C4-2B (cell line): ENCODE measurements at regions not wholly inside any gene's neighbourhood (a gene's known extent, or its start where the extent isn't known, plus 50 kb on each side); places are given as distances from the start of the nearest gene placed in this dataset.
"Not testable (repeated sequence)": the region's sequence is repeated elsewhere in the genome, so short reads cannot be mapped to it uniquely, and the experiment has no call there.

Experiments
- ZFX ChIP-seq: fragments of 450-650 bp; IDR thresholded peaks from 2 replicates; pipeline ENCODE4 v1.6.1; 2017
- TF ChIP-seq, protein P1 (sequence below): fragments of 450-650 bp; conservative IDR thresholded peaks from 2 replicates; pipeline ENCODE4 v1.5.1; 2017; ENCODE audit warnings: mild to moderate bottlenecking

DNA sequence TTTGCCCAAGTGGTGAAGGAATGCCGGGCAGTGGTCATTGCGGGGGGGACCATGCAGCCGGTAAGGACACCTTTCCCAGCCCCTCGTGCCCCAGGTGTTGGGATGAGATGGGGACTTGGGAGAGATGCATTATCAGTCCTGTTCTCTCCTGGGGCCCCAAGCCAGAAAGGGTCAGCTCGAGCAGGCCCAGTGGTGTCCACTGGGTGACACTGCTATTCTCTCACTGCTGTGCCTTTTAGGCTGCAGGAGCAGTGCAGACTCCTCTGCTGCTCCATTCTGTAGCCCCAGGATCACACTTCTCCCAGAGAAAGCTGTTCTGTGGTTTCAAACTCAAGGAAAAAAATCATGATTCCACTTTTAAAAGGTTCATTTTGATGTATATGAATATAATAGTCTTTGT lies 99.1 kb upstream of the PZP start:
- TF ChIP-seq, protein P1, sequence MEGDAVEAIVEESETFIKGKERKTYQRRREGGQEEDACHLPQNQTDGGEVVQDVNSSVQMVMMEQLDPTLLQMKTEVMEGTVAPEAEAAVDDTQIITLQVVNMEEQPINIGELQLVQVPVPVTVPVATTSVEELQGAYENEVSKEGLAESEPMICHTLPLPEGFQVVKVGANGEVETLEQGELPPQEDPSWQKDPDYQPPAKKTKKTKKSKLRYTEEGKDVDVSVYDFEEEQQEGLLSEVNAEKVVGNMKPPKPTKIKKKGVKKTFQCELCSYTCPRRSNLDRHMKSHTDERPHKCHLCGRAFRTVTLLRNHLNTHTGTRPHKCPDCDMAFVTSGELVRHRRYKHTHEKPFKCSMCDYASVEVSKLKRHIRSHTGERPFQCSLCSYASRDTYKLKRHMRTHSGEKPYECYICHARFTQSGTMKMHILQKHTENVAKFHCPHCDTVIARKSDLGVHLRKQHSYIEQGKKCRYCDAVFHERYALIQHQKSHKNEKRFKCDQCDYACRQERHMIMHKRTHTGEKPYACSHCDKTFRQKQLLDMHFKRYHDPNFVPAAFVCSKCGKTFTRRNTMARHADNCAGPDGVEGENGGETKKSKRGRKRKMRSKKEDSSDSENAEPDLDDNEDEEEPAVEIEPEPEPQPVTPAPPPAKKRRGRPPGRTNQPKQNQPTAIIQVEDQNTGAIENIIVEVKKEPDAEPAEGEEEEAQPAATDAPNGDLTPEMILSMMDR = not testable (repeated sequence)
- not testable (repeated sequence) for TF ChIP-seq ZFX
